Mesothelial cell of epicardium (in vitro differentiated cells): ENCODE measurements at regions not wholly inside any gene's neighbourhood (a gene's known extent, or its start where the extent isn't known, plus 50 kb on each side); places are given as distances from the start of the nearest gene placed in this dataset.

Source experiments
- DNase-seq, 2 experiments: peaks; one replicate each; pipeline ENCODE4 v3.0.0; 2021; ENCODE audit warnings: low spot score in 2 of 2; ENCODE audit not compliant: unreplicated experiment in 2 of 2
- H3K27ac Mint-ChIP-seq: 2 replicates; pipeline ENCODE4 v1.8.0; 2021; ENCODE audit warnings: mixed read lengths
- H3K27me3 Mint-ChIP-seq: 2 replicates; pipeline ENCODE4 v1.8.0; 2021; ENCODE audit warnings: low read depth, mixed read lengths
- H3K36me3 Mint-ChIP-seq: 2 replicates; pipeline ENCODE4 v1.8.0; 2021; ENCODE audit warnings: mixed read lengths
- H3K4me1 Mint-ChIP-seq: 2 replicates; pipeline ENCODE4 v1.8.0; 2021; ENCODE audit warnings: mixed read lengths
- H3K4me3 Mint-ChIP-seq: 2 replicates; pipeline ENCODE4 v1.8.0; 2021; ENCODE audit warnings: mild to moderate bottlenecking, moderate library complexity, mixed read lengths
- H3K9me3 Mint-ChIP-seq: 2 replicates; pipeline ENCODE4 v1.8.0; 2021; ENCODE audit warnings: mixed read lengths
- CTCF ChIP-seq: fragments of 200-600 bp; sonication (generic); IDR thresholded peaks from one replicate; pipeline ENCODE4 v1.5.0; 2021; ENCODE audit warnings: antibody characterized with exemption; ENCODE audit not compliant: unreplicated experiment

GRCh38 chr2:164386231-164386630 is 235.1 kb downstream of the GRB14 start:
- TF ChIP-seq CTCF: no peak
- no peak overlapping the region for H3K4me3 Mint-ChIP-seq
- no peak overlapping the region for H3K27ac Mint-ChIP-seq
- no peak for DNase-seq
- no peaks in the 10 kb centered on the region for H3K36me3 Mint-ChIP-seq
- H3K27me3 Mint-ChIP-seq: peaks cover 3% of the 10 kb centered on the region
- H3K4me1 Mint-ChIP-seq: peaks cover 18% of the 10 kb centered on the region
- H3K9me3 Mint-ChIP-seq: no peaks in the 10 kb centered on the region

GRCh38 chr2:164384434-164384833 is 236.8 kb downstream of the GRB14 start:
- no peaks in the 10 kb centered on the region for H3K9me3 Mint-ChIP-seq
- H3K36me3 Mint-ChIP-seq: no peaks in the 10 kb centered on the region
- peaks cover 18% of the 10 kb centered on the region for H3K4me1 Mint-ChIP-seq
- no peak for DNase-seq
- H3K27ac Mint-ChIP-seq: no peak overlapping the region
- H3K4me3 Mint-ChIP-seq: no peak overlapping the region
- peaks cover 3% of the 10 kb centered on the region for H3K27me3 Mint-ChIP-seq
- TF ChIP-seq CTCF: no peak

- no peaks in the 10 kb centered on the region for H3K27me3 Mint-ChIP-seq
- no peak for DNase-seq
- H3K36me3 Mint-ChIP-seq: no peaks in the 10 kb centered on the region
- H3K27ac Mint-ChIP-seq: no peak overlapping the region
- TF ChIP-seq CTCF: no peak
- no peak overlapping the region for H3K4me3 Mint-ChIP-seq
- H3K4me1 Mint-ChIP-seq: peaks cover 11% of the 10 kb centered on the region
- peaks cover 12% of the 10 kb centered on the region for H3K9me3 Mint-ChIP-seq
Measured at GRCh38 chr2:164371916-164372315, 249.4 kb downstream of the GRB14 start.

GRCh38 chr2:164369366-164369765 is 251.9 kb downstream of the GRB14 start:
- peaks cover 12% of the 10 kb centered on the region for H3K9me3 Mint-ChIP-seq
- no peaks in the 10 kb centered on the region for H3K36me3 Mint-ChIP-seq
- no peaks in the 10 kb centered on the region for H3K27me3 Mint-ChIP-seq
- peaks cover 11% of the 10 kb centered on the region for H3K4me1 Mint-ChIP-seq
- TF ChIP-seq CTCF: no peak
- H3K4me3 Mint-ChIP-seq: no peak overlapping the region
- H3K27ac Mint-ChIP-seq: no peak overlapping the region
- no peak for DNase-seq

GRCh38 chr2:164368896-164369295 is 252.4 kb downstream of the GRB14 start:
- no peak overlapping the region for H3K4me3 Mint-ChIP-seq
- H3K36me3 Mint-ChIP-seq: no peaks in the 10 kb centered on the region
- no peak overlapping the region for H3K27ac Mint-ChIP-seq
- H3K27me3 Mint-ChIP-seq: no peaks in the 10 kb centered on the region
- peaks cover 12% of the 10 kb centered on the region for H3K9me3 Mint-ChIP-seq
- DNase-seq: no peak
- no peak for TF ChIP-seq CTCF
- peaks cover 11% of the 10 kb centered on the region for H3K4me1 Mint-ChIP-seq

- no peak for DNase-seq
- H3K27ac Mint-ChIP-seq: no peak overlapping the region
- H3K9me3 Mint-ChIP-seq: no peaks in the 10 kb centered on the region
- no peaks in the 10 kb centered on the region for H3K4me1 Mint-ChIP-seq
- H3K4me3 Mint-ChIP-seq: no peak overlapping the region
- no peaks in the 10 kb centered on the region for H3K36me3 Mint-ChIP-seq
- peaks cover 16% of the 10 kb centered on the region for H3K27me3 Mint-ChIP-seq
- no peak for TF ChIP-seq CTCF
Measured at GRCh38 chr2:164363646-164364045, 257.6 kb downstream of the GRB14 start.
